NB4 (cell line): ENCODE measurements at regions not wholly inside any gene's neighbourhood (a gene's known extent, or its start where the extent isn't known, plus 50 kb on each side); places are given as distances from the start of the nearest gene placed in this dataset.

Source experiments
- MYC ChIP-seq: IDR thresholded peaks from 2 replicates; pipeline ENCODE4 v1.6.1; 2011; ENCODE audit warnings: low read depth, low read length
- POLR2A ChIP-seq: IDR thresholded peaks from 2 replicates; pipeline ENCODE4 v1.6.1; 2011; ENCODE audit warnings: mild to moderate bottlenecking; ENCODE audit not compliant: insufficient read length; ENCODE audit errors: extremely low read depth
- TF ChIP-seq, protein P1 (sequence below): IDR thresholded peaks from 2 replicates; pipeline ENCODE4 v1.6.1; 2011; ENCODE audit warnings: low read depth, low read length
- TF ChIP-seq, protein P2 (sequence below): IDR thresholded peaks from one replicate; pipeline ENCODE4 v1.5.1; 2012; ENCODE audit warnings: low read depth, low read length

GRCh38 chrX:134180601-134181274, 56.2 kb upstream of the CCDC160 start:
- TF ChIP-seq POLR2A = no peak
- TF ChIP-seq, protein P1, sequence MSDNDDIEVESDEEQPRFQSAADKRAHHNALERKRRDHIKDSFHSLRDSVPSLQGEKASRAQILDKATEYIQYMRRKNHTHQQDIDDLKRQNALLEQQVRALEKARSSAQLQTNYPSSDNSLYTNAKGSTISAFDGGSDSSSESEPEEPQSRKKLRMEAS = no peak
- TF ChIP-seq, protein P2, sequence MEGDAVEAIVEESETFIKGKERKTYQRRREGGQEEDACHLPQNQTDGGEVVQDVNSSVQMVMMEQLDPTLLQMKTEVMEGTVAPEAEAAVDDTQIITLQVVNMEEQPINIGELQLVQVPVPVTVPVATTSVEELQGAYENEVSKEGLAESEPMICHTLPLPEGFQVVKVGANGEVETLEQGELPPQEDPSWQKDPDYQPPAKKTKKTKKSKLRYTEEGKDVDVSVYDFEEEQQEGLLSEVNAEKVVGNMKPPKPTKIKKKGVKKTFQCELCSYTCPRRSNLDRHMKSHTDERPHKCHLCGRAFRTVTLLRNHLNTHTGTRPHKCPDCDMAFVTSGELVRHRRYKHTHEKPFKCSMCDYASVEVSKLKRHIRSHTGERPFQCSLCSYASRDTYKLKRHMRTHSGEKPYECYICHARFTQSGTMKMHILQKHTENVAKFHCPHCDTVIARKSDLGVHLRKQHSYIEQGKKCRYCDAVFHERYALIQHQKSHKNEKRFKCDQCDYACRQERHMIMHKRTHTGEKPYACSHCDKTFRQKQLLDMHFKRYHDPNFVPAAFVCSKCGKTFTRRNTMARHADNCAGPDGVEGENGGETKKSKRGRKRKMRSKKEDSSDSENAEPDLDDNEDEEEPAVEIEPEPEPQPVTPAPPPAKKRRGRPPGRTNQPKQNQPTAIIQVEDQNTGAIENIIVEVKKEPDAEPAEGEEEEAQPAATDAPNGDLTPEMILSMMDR = no peak
- TF ChIP-seq MYC = no peak
